ENCODE measurements at regions not wholly inside any gene's neighbourhood (a gene's known extent, or its start where the extent isn't known, plus 50 kb on each side); places are given as distances from the start of the nearest gene placed in this dataset.

- H3K9me3 ChIP-seq (ENCODE audit: low read depth): no peaks in the 10 kb centered on the region
- TF ChIP-seq CTCF (IDR thresholded peaks at IDR 0.05; ENCODE audit: low read depth, low read length): no peak
- no peak for DNase-seq (ENCODE audit: low read depth in 1 of 2, low spot score in 1 of 2)
- H3K27ac ChIP-seq: no peak overlapping the region
- no peaks in the 10 kb centered on the region for H3K36me3 ChIP-seq
- H3K4me1 ChIP-seq (ENCODE audit: low read depth): no peaks in the 10 kb centered on the region
- H3K27me3 ChIP-seq: no peaks in the 10 kb centered on the region
- H3K4me3 ChIP-seq: no peak overlapping the region
Observed at GRCh38 chr11:95445746-95446333, 214.8 kb upstream of the SESN3 start.

GRCh38 chr11:95444309-95445241, 213.6 kb upstream of the SESN3 start:
- Histone ChIP-seq H3K4me3 (no peak overlapping the region), H3K27ac (no peak overlapping the region), H3K4me1 (ENCODE audit: low read depth) (no peaks in the 10 kb centered on the region), H3K36me3 (no peaks in the 10 kb centered on the region), H3K27me3 (no peaks in the 10 kb centered on the region), H3K9me3 (ENCODE audit: low read depth) (no peaks in the 10 kb centered on the region)
- DNase-seq (ENCODE audit: low read depth in 1 of 2, low spot score in 1 of 2): no peak
- TF ChIP-seq CTCF (IDR thresholded peaks at IDR 0.05; ENCODE audit: low read depth, low read length): no peak

- no peak for DNase-seq (ENCODE audit: low read depth in 1 of 2, low spot score in 1 of 2)
- no peaks in the 10 kb centered on the region for H3K36me3 ChIP-seq
- no peaks in the 10 kb centered on the region for H3K4me1 ChIP-seq (ENCODE audit: low read depth)
- H3K9me3 ChIP-seq (ENCODE audit: low read depth): no peaks in the 10 kb centered on the region
- H3K27ac ChIP-seq: no peak overlapping the region
- no peak for TF ChIP-seq CTCF (IDR thresholded peaks at IDR 0.05; ENCODE audit: low read depth, low read length)
- H3K4me3 ChIP-seq: no peak overlapping the region
- H3K27me3 ChIP-seq: no peaks in the 10 kb centered on the region
Observed at GRCh38 chr11:95443386-95443785, 212.4 kb upstream of the SESN3 start.

- no peak overlapping the region for H3K4me3 ChIP-seq
- H3K27ac ChIP-seq: no peak overlapping the region
- H3K4me1 ChIP-seq (ENCODE audit: low read depth): no peaks in the 10 kb centered on the region
- no peaks in the 10 kb centered on the region for H3K36me3 ChIP-seq
- H3K9me3 ChIP-seq (ENCODE audit: low read depth): no peaks in the 10 kb centered on the region
- no peak for DNase-seq (ENCODE audit: low read depth in 1 of 2, low spot score in 1 of 2)
- no peak for TF ChIP-seq CTCF (IDR thresholded peaks at IDR 0.05; ENCODE audit: low read depth, low read length)
- H3K27me3 ChIP-seq: no peaks in the 10 kb centered on the region
Observed at GRCh38 chr11:95442531-95443050, 211.6 kb upstream of the SESN3 start.

GRCh38 chr11:95435628-95436353, 204.8 kb upstream of the SESN3 start:
- no peak for TF ChIP-seq CTCF (IDR thresholded peaks at IDR 0.05; ENCODE audit: low read depth, low read length)
- no peak for DNase-seq (ENCODE audit: low read depth in 1 of 2, low spot score in 1 of 2)
- Histone ChIP-seq H3K36me3 (no peaks in the 10 kb centered on the region), H3K27ac (no peak overlapping the region), H3K9me3 (ENCODE audit: low read depth) (no peaks in the 10 kb centered on the region), H3K4me1 (ENCODE audit: low read depth) (no peaks in the 10 kb centered on the region), H3K27me3 (no peaks in the 10 kb centered on the region), H3K4me3 (no peak overlapping the region)
